ENCODE measurements at regions not wholly inside any gene's neighbourhood (a gene's known extent, or its start where the extent isn't known, plus 50 kb on each side); places are given as distances from the start of the nearest gene placed in this dataset.

- Histone ChIP-seq H3K36me3 (ENCODE audit: control insufficient read depth in 2 of 2, insufficient read depth in 1 of 2, low read length in 2 of 2) (no peaks in the 10 kb centered on the region), H3K4me1 (ENCODE audit: control insufficient read depth, insufficient read depth, low read length) (no peaks in the 10 kb centered on the region), H3K27ac (ENCODE audit: extremely low read depth, low read depth, low read length) (no peak overlapping the region), H3K4me3 (ENCODE audit: low read depth, low read length) (no peak overlapping the region), H3K9me3 (ENCODE audit: control insufficient read depth, insufficient read depth, low read depth, low read length) (no peaks in the 10 kb centered on the region)
- TF ChIP-seq HOXC10 (CRISPR knock-in tag; IDR thresholded peaks at IDR 0.05) (no peak), HOXD13 (CRISPR knock-in tag; IDR thresholded peaks at IDR 0.05; ENCODE audit: borderline replicate concordance) (no peak), ZNF692 (tag by site-specific recombination; IDR thresholded peaks at IDR 0.05) (no peak), ZBTB6 (tag by site-specific recombination; IDR thresholded peaks at IDR 0.05) (no peak), ZNF24 (tag by site-specific recombination; IDR thresholded peaks at IDR 0.05) (no peak), ZFP69B (tag by site-specific recombination; IDR thresholded peaks at IDR 0.05) (no peak), ZBTB8A (tag by site-specific recombination; IDR thresholded peaks at IDR 0.05) (no peak), ZNF214 (tag by site-specific recombination; IDR thresholded peaks at IDR 0.05; ENCODE audit: borderline replicate concordance) (no peak), EGR2 (tag by site-specific recombination; IDR thresholded peaks at IDR 0.05; ENCODE audit: low read depth) (no peak)
- CTCF ChIA-PET, result interaction anchor here (0.6 kb wide), 1 partner anchor 38 kb away, joined by 5 read pairs; no protein-coding TSS in a partner anchor
- POLR2A ChIA-PET, result no interaction called here
These were observed 169.5 kb upstream of the DPYD start for GRCh38 chr1:98090351-98090750.

DNA sequence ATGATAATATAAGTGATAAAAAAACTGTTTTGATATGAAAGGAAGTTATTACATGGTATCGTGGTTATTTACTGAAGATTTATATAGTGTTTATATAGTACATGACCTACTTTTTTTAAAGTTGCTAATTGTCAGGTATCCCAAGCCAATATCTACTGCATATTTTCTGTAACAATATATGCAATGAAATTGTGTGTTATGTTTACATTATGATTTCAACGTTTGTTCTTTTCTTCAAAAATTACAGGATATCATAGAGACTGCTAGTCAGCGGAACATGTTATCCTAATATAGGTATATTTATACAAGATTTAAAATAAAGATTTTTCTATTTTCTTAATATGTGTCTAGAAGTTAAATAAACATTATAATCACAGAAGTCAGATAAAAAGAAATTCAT lies 167.5 kb upstream of the DPYD start:
- H3K9me3 ChIP-seq (ENCODE audit: control insufficient read depth, insufficient read depth, low read depth, low read length), result no peaks in the 10 kb centered on the region
- TF ChIP-seq ZBTB6 (tag by site-specific recombination; IDR thresholded peaks at IDR 0.05) (no peak), KLF7 (tag by site-specific recombination; IDR thresholded peaks at IDR 0.05; ENCODE audit: borderline replicate concordance) (no peak), ZNF214 (tag by site-specific recombination; IDR thresholded peaks at IDR 0.05; ENCODE audit: borderline replicate concordance) (no peak), RBAK (tag by site-specific recombination; IDR thresholded peaks at IDR 0.05) (no peak), ZNF488 (tag by site-specific recombination; IDR thresholded peaks at IDR 0.05) (no peak), KLF9 (tag by site-specific recombination; IDR thresholded peaks at IDR 0.05; ENCODE audit: low read depth) (no peak)
- H3K27ac ChIP-seq (ENCODE audit: extremely low read depth, low read depth, low read length), result no peak overlapping the region
- H3K36me3 ChIP-seq (ENCODE audit: control insufficient read depth in 2 of 2, insufficient read depth in 1 of 2, low read length in 2 of 2), result no peaks in the 10 kb centered on the region
- H3K4me1 ChIP-seq (ENCODE audit: control insufficient read depth, insufficient read depth, low read length), result no peaks in the 10 kb centered on the region
- no peak overlapping the region for H3K4me3 ChIP-seq (ENCODE audit: low read depth, low read length)
- ChIA-PET CTCF (no interaction called here), POLR2A (no interaction called here)

DNA sequence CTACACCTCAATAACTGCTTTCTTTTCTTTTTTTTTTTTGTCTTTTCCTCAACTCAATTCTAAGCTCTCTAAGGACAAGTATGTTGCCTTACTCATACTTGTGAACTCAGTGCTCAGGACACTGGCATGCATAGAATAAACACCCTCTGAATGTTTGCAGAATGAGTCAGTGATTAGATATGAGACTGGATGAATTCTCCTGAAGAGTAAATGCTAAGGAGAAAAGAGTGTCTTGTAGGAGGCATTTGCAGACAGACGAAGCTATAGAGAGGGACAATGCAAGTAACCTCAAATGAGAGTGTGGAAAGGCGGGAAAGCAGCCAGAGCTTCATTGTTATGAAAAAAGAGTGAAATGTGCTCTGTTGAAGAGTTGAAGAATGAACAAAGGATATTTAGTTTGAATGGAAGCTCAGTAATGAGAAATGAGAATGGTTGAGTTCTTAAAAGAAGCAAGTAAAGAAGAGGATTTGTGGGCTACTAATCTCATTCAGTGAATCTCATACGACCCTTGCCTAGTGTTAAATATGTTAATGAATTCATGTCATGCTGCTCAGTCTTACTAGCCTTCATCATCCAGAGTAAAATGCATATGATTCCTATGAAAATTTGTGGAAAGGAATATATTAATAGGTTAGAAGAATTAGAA lies 166.1 kb upstream of the DPYD start:
- POLR2A ChIA-PET, result no interaction called here
- Histone ChIP-seq H3K27ac (ENCODE audit: extremely low read depth, low read depth, low read length) (no peak overlapping the region), H3K4me3 (ENCODE audit: low read depth, low read length) (no peak overlapping the region), H3K4me1 (ENCODE audit: control insufficient read depth, insufficient read depth, low read length) (no peaks in the 10 kb centered on the region), H3K9me3 (ENCODE audit: control insufficient read depth, insufficient read depth, low read depth, low read length) (no peaks in the 10 kb centered on the region), H3K36me3 (ENCODE audit: control insufficient read depth in 2 of 2, insufficient read depth in 1 of 2, low read length in 2 of 2) (no peaks in the 10 kb centered on the region)
- CTCF ChIA-PET, result interaction anchor here (0.6 kb wide), 1 partner anchor 203 kb away, joined by 3 read pairs; no protein-coding TSS in a partner anchor
- TF ChIP-seq ZNF792 (tag by site-specific recombination; IDR thresholded peaks at IDR 0.05), result no peak
- TF ChIP-seq ZNF518A (tag by site-specific recombination; conservative IDR thresholded peaks at IDR 0.05; ENCODE audit: low read depth), result no peak
- no peak for TF ChIP-seq KLF16 (tag by site-specific recombination; IDR thresholded peaks at IDR 0.05)
- TF ChIP-seq ZNF48 (tag by site-specific recombination; IDR thresholded peaks at IDR 0.05), result no peak
- TF ChIP-seq MYNN (tag by site-specific recombination; IDR thresholded peaks at IDR 0.05; ENCODE audit: borderline replicate concordance), result no peak
- TF ChIP-seq ZNF488 (tag by site-specific recombination; IDR thresholded peaks at IDR 0.05), result no peak
- TF ChIP-seq ZNF37A (tag by site-specific recombination; IDR thresholded peaks at IDR 0.05), result no peak
- no peak for TF ChIP-seq ZFP41 (tag by site-specific recombination; IDR thresholded peaks at IDR 0.05; ENCODE audit: borderline replicate concordance)
